Osteoblast (primary cell): ENCODE measurements at regions not wholly inside any gene's neighbourhood (a gene's known extent, or its start where the extent isn't known, plus 50 kb on each side); places are given as distances from the start of the nearest gene placed in this dataset.

Source experiments
- DNase-seq: peaks from one replicate; pipeline ENCODE4 v3.0.0; 2011; ENCODE audit warnings: low spot score, mixed read lengths; ENCODE audit not compliant: insufficient read length; ENCODE audit errors: missing footprints
- H2AFZ ChIP-seq: 2 replicates; pipeline ENCODE4 v1.6.0; 2011; ENCODE audit warnings: mild to moderate bottlenecking, low read length
- H3K27ac ChIP-seq: 2 replicates; pipeline ENCODE4 v1.5.1; 2011; ENCODE audit warnings: mild to moderate bottlenecking, low read depth, low read length, moderate library complexity
- H3K27me3 ChIP-seq: 2 replicates; pipeline ENCODE4 v1.6.0; 2012; ENCODE audit warnings: mild to moderate bottlenecking, control low read depth, inconsistent platforms, low read length, moderate library complexity; ENCODE audit not compliant: insufficient read depth
- H3K36me3 ChIP-seq: 2 replicates; pipeline ENCODE4 v1.5.1; 2011; ENCODE audit warnings: mild to moderate bottlenecking, low read length, control low read depth, moderate library complexity; ENCODE audit not compliant: insufficient read depth
- H3K4me1 ChIP-seq: 2 replicates; pipeline ENCODE4 v1.5.1; 2011; ENCODE audit warnings: mild to moderate bottlenecking, low read length, control low read depth, moderate library complexity; ENCODE audit not compliant: insufficient read depth
- H3K4me2 ChIP-seq: 2 replicates; pipeline ENCODE4 v1.6.0; 2011; ENCODE audit warnings: mild to moderate bottlenecking, low read length; ENCODE audit not compliant: insufficient read depth
- H3K4me3 ChIP-seq: fragments of 200-600 bp; sonication (generic); 3 replicates; pipeline ENCODE4 v1.5.1; 2012; ENCODE audit warnings: mild to moderate bottlenecking, low read length, inconsistent platforms; ENCODE audit not compliant: insufficient read depth
- H3K79me2 ChIP-seq: 2 replicates; pipeline ENCODE4 v1.6.0; 2012; ENCODE audit warnings: mild to moderate bottlenecking, low read length, control low read depth, inconsistent platforms; ENCODE audit not compliant: insufficient read depth
- H3K9me3 ChIP-seq: 2 replicates; pipeline ENCODE4 v1.5.1; 2011; ENCODE audit warnings: low read depth, low read length, control low read depth
- H4K20me1 ChIP-seq: 2 replicates; pipeline ENCODE4 v1.6.0; 2012; ENCODE audit warnings: mild to moderate bottlenecking, low read length, control low read depth; ENCODE audit not compliant: insufficient read depth
- TF ChIP-seq, protein P1 (sequence below): IDR thresholded peaks from 2 replicates; pipeline ENCODE4 v1.5.1; 2011; ENCODE audit warnings: mild to moderate bottlenecking, low read depth, low read length, moderate library complexity; ENCODE audit errors: extremely low read depth

DNA sequence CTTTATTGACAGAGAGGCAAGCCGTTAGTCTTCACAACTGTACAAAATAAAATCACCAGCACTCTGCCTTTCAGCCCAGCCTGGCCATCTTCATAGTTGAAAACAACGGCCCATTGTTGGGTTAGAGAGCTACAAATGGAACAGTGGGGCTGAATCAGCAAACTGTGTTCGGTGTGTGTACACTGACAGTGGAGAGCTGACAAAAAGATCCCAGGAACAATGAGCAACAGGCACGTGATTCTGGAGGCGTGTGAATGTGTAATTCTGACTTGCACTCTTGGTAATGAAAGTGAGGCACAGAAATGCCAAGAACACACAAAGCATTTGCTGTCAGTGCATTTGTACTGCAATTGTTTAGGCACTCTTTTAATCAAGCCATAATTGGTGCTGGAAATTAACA lies 303.7 kb downstream of the WDR11 start:
- Histone ChIP-seq H3K27ac (no peak overlapping the region), H3K9me3 (peaks cover 3% of the 10 kb centered on the region), H3K4me3 (no peak overlapping the region), H4K20me1 (no peaks in the 10 kb centered on the region), H3K27me3 (no peaks in the 10 kb centered on the region), H2AFZ (no peak overlapping the region), H3K4me2 (peak overlapping the region; percentile 26), H3K4me1 (no peaks in the 10 kb centered on the region), H3K36me3 (no peaks in the 10 kb centered on the region), H3K79me2 (no peaks in the 10 kb centered on the region)
- TF ChIP-seq, protein P1, sequence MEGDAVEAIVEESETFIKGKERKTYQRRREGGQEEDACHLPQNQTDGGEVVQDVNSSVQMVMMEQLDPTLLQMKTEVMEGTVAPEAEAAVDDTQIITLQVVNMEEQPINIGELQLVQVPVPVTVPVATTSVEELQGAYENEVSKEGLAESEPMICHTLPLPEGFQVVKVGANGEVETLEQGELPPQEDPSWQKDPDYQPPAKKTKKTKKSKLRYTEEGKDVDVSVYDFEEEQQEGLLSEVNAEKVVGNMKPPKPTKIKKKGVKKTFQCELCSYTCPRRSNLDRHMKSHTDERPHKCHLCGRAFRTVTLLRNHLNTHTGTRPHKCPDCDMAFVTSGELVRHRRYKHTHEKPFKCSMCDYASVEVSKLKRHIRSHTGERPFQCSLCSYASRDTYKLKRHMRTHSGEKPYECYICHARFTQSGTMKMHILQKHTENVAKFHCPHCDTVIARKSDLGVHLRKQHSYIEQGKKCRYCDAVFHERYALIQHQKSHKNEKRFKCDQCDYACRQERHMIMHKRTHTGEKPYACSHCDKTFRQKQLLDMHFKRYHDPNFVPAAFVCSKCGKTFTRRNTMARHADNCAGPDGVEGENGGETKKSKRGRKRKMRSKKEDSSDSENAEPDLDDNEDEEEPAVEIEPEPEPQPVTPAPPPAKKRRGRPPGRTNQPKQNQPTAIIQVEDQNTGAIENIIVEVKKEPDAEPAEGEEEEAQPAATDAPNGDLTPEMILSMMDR: no peak
- no peak for DNase-seq

DNA sequence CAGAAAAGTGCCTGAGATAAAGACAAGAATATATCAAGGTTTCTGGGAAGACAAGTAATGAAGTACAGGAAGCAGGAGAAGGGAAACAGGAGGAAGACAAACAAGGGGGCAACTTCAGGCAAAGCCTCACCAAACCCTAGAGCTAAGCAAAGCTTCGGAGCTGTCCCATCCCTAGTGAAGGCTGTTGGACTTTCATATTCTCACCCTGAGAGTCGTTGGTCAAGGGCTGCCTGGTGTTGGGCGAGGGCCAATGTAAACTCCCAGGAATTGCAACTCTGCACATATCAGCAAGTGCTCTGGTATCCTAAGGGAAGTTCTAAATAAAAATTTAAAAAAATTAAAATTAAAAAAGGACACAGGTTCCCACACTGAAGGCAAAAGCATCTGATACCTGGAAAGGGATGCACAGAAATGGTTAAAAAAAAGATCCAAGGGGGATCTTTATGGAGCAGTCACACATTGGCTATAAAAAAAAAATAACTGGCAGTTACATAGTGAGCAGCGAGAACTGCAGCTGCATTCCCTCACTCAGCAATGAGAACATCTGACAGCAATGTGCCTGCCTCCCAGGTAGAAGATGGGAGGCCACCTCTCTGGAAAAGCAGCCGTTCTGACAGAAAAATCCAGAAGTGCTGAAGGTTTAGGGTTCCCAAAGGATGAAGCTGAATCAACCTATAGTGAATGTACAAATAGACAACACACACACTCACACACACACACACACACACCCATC lies 304.7 kb downstream of the WDR11 start:
- Histone ChIP-seq H3K27ac (no peak overlapping the region), H2AFZ (no peak overlapping the region), H3K4me2 (no peak overlapping the region), H3K36me3 (no peaks in the 10 kb centered on the region), H4K20me1 (no peaks in the 10 kb centered on the region), H3K27me3 (no peaks in the 10 kb centered on the region), H3K4me3 (no peak overlapping the region), H3K9me3 (peaks cover 3% of the 10 kb centered on the region), H3K79me2 (no peaks in the 10 kb centered on the region), H3K4me1 (no peaks in the 10 kb centered on the region)
- TF ChIP-seq, protein P1: no peak
- DNase-seq: peak; percentile 6

DNA sequence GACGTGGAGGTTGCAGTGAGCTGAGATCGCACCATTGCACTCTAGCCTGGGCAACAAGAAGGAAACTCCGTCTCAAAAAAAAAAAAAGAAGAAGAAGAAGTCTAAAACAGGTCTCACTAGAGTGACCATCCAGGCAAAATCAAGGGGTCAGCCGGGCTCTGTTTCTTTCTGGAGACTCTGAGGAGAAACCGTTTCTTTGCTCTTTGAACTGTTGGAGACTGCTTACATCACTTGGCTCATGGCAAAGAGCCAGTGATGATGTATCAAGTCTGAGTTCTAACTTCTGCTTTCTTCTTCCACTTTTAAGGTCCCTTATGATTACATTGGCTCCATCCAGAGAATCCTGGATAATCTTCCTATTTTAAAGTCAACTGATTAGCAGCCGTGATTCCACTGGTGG lies 306.8 kb downstream of the WDR11 start:
- no peak overlapping the region for H3K27ac ChIP-seq
- no peaks in the 10 kb centered on the region for H3K36me3 ChIP-seq
- H3K4me1 ChIP-seq: no peaks in the 10 kb centered on the region
- no peak overlapping the region for H3K4me2 ChIP-seq
- no peak for DNase-seq
- H3K79me2 ChIP-seq: no peaks in the 10 kb centered on the region
- H4K20me1 ChIP-seq: no peaks in the 10 kb centered on the region
- no peak overlapping the region for H2AFZ ChIP-seq
- TF ChIP-seq, protein P1: no peak
- no peaks in the 10 kb centered on the region for H3K27me3 ChIP-seq
- H3K4me3 ChIP-seq: no peak overlapping the region
- H3K9me3 ChIP-seq: no peaks in the 10 kb centered on the region

DNA sequence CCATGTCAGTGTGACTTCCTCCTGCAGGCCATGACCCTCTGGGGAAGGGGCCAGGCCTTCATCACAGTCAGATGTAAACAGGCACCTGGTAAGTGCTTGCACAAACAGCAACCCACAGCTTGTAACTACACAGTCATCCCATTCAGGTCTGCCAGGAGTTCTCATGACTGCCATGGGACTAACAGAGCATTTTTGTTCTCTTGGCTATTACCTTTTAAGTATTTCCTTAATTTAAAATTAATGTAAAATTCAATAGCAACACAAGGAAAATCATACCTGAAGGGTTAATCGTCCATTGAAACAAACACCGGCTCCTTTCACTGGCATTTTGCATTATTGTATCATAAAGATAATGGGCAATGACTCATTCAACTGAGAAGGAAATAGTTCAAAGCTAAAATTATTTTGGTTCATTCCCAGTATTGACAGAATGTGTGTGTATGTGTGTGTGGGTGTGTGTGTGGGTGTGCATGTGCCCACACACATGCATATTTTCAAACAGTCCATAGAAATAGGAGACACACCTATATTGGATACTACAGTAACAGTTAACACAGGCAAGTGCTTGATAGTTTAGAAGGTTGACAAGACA lies 307.9 kb downstream of the WDR11 start:
- no peaks in the 10 kb centered on the region for H3K4me1 ChIP-seq

More for the DNA sequence above, 307.9 kb downstream of the WDR11 start:
- no peaks in the 10 kb centered on the region for H3K79me2 ChIP-seq
- no peak overlapping the region for H3K4me3 ChIP-seq
- no peaks in the 10 kb centered on the region for H3K27me3 ChIP-seq
- peak; percentile 10 for DNase-seq
- H4K20me1 ChIP-seq: no peaks in the 10 kb centered on the region
- no peak overlapping the region for H3K4me2 ChIP-seq
- H3K9me3 ChIP-seq: peaks cover 2% of the 10 kb centered on the region
- H3K36me3 ChIP-seq: no peaks in the 10 kb centered on the region
- H3K27ac ChIP-seq: no peak overlapping the region
- no peak overlapping the region for H2AFZ ChIP-seq
- TF ChIP-seq, protein P1: no peak
